Psoas muscle (tissue), 7 donors: ENCODE measurements at regions not wholly inside any gene's neighbourhood (a gene's known extent, or its start where the extent isn't known, plus 50 kb on each side); places are given as distances from the start of the nearest gene placed in this dataset.

ENCODE experiments used
- ATAC-seq, 4 donors: fragments of 200-7000 bp; cut with Tn5 transposase; one replicate each; pipeline ENCODE4 v1.9.1; 2020; ENCODE audit warnings: moderate library complexity in 3 of 4, mild to moderate bottlenecking in 2 of 4
- DNase-seq, 2 donors: peaks; one replicate each; pipeline ENCODE4 v3.0.0-alpha.2; 2020
- H3K27ac ChIP-seq: fragments of 200-600 bp; one replicate; pipeline ENCODE4 v1.8.0; 2022
- H3K27me3 ChIP-seq, 3 donors: fragments of 200-600 bp in 1 of 3; one replicate each; pipeline versions ENCODE4 v1.6.1 to v1.8.0; 2013 to 2022; ENCODE audit warnings: low read length in 2 of 3, mild to moderate bottlenecking in 2 of 3, moderate library complexity in 1 of 3; ENCODE audit not compliant: insufficient read depth in 3 of 3
- H3K36me3 ChIP-seq, 2 donors: fragments of 200-600 bp in 1 of 2; one replicate each; pipeline versions ENCODE4 v1.6.1 to v1.8.0; 2013 to 2022; ENCODE audit warnings: low read depth in 1 of 2, mild to moderate bottlenecking in 1 of 2, moderate library complexity in 1 of 2; ENCODE audit not compliant: insufficient read depth in 1 of 2
- H3K4me1 ChIP-seq: fragments of 200-600 bp; one replicate; pipeline ENCODE4 v1.8.0; 2022
- H3K4me3 ChIP-seq: fragments of 200-600 bp; one replicate; pipeline ENCODE4 v1.8.0; 2022; ENCODE audit warnings: mild to moderate bottlenecking
- H3K9me3 ChIP-seq: fragments of 200-600 bp; one replicate; pipeline ENCODE4 v1.8.0; 2022
- CTCF ChIP-seq: fragments of 200-600 bp; IDR thresholded peaks from one replicate; pipeline ENCODE4 v1.8.0; 2022; ENCODE audit warnings: antibody characterized with exemption
- WGBS, 3 donors: extraction: QIAGEN DNeasy Blood & Tissue Kit; methylation state at CpG; one replicate each; pipeline versions ENCODE4 v1.1.6 to v1.1.7; 2013; 5-methylcytosine and 5-hydroxymethylcytosine counted together
- intact Hi-C, 2 donors: fragments of 100-400 bp; cut with DNase I; formaldehyde crosslinking; loops; one replicate each; pipeline versions ENCODE4 v1.11.0 to v1.14.2; 2022
- donor health status: healthy with polysubstance abuse.
- donor health status: DM: no; HTN: no; CAD: no; lungs with moderate emphysema.
- donor health status: Bipolar disorder and iron deficiency.
- donor health status: healthy.
- donor health status: DM: yes; HTN: yes; CAD: no.
- donor health status: DM: no; HTN: no; CAD: no.
- donor health status: DM: yes; HTN: yes; CAD: no.

GRCh38 chr18:30455741-30456140, 586.8 kb downstream of the DSC3 start:
- Histone ChIP-seq H3K27ac (no peak overlapping the region), H3K27me3 (no peaks in the 10 kb centered on the region), H3K9me3 (no peaks in the 10 kb centered on the region), H3K36me3 (no peaks in the 10 kb centered on the region), H3K4me1 (no peaks in the 10 kb centered on the region), H3K4me3 (no peak overlapping the region)
- no peak for DNase-seq
- intact Hi-C loops = no loop called here
- WGBS, 3 donors = 74 to 92% (median 82%) methylated on average over 2 of the region's 2 CpGs
- TF ChIP-seq CTCF = no peak
- ATAC-seq = no peak

GRCh38 chr18:30454920-30455319, 587.6 kb downstream of the DSC3 start:
- 74 to 91% (median 82%) methylated on average over 4 of the region's 4 CpGs for WGBS, 3 donors
- DNase-seq (no peak), ATAC-seq (no peak)
- H3K4me3 ChIP-seq = no peak overlapping the region
- no peaks in the 10 kb centered on the region for H3K36me3 ChIP-seq
- no peaks in the 10 kb centered on the region for H3K4me1 ChIP-seq
- intact Hi-C loops = no loop called here
- no peaks in the 10 kb centered on the region for H3K9me3 ChIP-seq
- H3K27ac ChIP-seq = no peak overlapping the region
- no peak for TF ChIP-seq CTCF
- no peaks in the 10 kb centered on the region for H3K27me3 ChIP-seq

GRCh38 chr18:30451981-30452380, 590.6 kb downstream of the DSC3 start:
- intact Hi-C loops = no loop called here

GRCh38 chr18:30450927-30451326, 591.6 kb downstream of the DSC3 start:
- ATAC-seq (no peak), DNase-seq (no peak)
- Histone ChIP-seq H3K36me3 (no peaks in the 10 kb centered on the region), H3K4me1 (no peaks in the 10 kb centered on the region), H3K9me3 (no peaks in the 10 kb centered on the region), H3K4me3 (no peak overlapping the region), H3K27ac (no peak overlapping the region), H3K27me3 (no peaks in the 10 kb centered on the region)
- intact Hi-C loops = no loop called here
- TF ChIP-seq CTCF = no peak
- 70 to 78% (median 72%) methylated on average over 2 of the region's 2 CpGs for WGBS, 3 donors

More at GRCh38 chr18:30451981-30452380, 590.6 kb downstream of the DSC3 start:
- H3K27ac ChIP-seq = no peak overlapping the region
- no peak for TF ChIP-seq CTCF
- H3K9me3 ChIP-seq = no peaks in the 10 kb centered on the region
- no peaks in the 10 kb centered on the region for H3K27me3 ChIP-seq
- H3K4me3 ChIP-seq = no peak overlapping the region
- no peak for ATAC-seq
- no peaks in the 10 kb centered on the region for H3K4me1 ChIP-seq
- no peak for DNase-seq
- H3K36me3 ChIP-seq = no peaks in the 10 kb centered on the region

GRCh38 chr18:30446605-30447004, 595.9 kb downstream of the DSC3 start:
- intact Hi-C loops = no loop called here

More at GRCh38 chr18:30446605-30447004, 595.9 kb downstream of the DSC3 start:
- ATAC-seq = no peak
- Histone ChIP-seq H3K9me3 (no peaks in the 10 kb centered on the region), H3K27ac (no peak overlapping the region), H3K27me3 (no peaks in the 10 kb centered on the region), H3K36me3 (no peaks in the 10 kb centered on the region), H3K4me3 (no peak overlapping the region), H3K4me1 (no peaks in the 10 kb centered on the region)
- DNase-seq = no peak
- TF ChIP-seq CTCF = no peak
- whole genome bisulfite sequencing, 3 donors = 49 to 58% (median 50%) methylated on average over 6 of the region's 6 CpGs
